ENCODE measurements at regions not wholly inside any gene's neighbourhood (a gene's known extent, or its start where the extent isn't known, plus 50 kb on each side); places are given as distances from the start of the nearest gene placed in this dataset.

DNA sequence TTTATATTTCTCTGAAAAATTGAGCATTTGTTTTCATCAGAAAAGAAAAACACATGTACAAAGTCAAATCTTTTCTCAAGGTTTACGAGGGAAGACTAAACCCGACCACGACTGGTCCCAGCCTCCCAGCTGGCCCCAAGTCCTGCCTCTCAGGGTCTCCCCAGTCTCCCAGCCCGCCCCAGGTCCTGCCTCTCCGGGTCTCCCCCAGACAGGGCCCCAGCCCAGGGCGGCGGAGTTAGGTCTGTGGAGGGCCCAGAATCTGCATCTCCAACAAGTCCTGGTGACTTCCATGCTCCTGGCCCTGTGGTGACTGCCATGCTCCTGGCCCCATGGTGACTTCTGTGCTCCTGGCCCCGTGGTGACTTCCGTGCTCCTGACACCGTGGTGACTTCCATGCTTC is 359.9 kb downstream of the IRX2 start:
- TF ChIP-seq, protein P1, sequence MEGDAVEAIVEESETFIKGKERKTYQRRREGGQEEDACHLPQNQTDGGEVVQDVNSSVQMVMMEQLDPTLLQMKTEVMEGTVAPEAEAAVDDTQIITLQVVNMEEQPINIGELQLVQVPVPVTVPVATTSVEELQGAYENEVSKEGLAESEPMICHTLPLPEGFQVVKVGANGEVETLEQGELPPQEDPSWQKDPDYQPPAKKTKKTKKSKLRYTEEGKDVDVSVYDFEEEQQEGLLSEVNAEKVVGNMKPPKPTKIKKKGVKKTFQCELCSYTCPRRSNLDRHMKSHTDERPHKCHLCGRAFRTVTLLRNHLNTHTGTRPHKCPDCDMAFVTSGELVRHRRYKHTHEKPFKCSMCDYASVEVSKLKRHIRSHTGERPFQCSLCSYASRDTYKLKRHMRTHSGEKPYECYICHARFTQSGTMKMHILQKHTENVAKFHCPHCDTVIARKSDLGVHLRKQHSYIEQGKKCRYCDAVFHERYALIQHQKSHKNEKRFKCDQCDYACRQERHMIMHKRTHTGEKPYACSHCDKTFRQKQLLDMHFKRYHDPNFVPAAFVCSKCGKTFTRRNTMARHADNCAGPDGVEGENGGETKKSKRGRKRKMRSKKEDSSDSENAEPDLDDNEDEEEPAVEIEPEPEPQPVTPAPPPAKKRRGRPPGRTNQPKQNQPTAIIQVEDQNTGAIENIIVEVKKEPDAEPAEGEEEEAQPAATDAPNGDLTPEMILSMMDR (IDR thresholded peaks at IDR 0.05; ENCODE audit: insufficient read depth, low read length, poor library complexity, severe bottlenecking), result no peak
- no peak for TF ChIP-seq EZH2phosphoT487 (conservative IDR thresholded peaks at IDR 0.05; ENCODE audit: low read length)
